WTC11 (cell line): ENCODE measurements at regions not wholly inside any gene's neighbourhood (a gene's known extent, or its start where the extent isn't known, plus 50 kb on each side); places are given as distances from the start of the nearest gene placed in this dataset.

Experiments
- ESRRA ChIP-seq: sonication (generic); formaldehyde crosslinking; IDR thresholded peaks from 2 replicates; pipeline ENCODE4 v1.8.1; 2022; ENCODE audit warnings: mild to moderate bottlenecking, missing genetic modification reagents, borderline replicate concordance
- FOXJ3 ChIP-seq: sonication (generic); formaldehyde crosslinking; IDR thresholded peaks from 2 replicates; pipeline ENCODE4 v1.9.0; 2021; ENCODE audit warnings: missing genetic modification reagents, mild to moderate bottlenecking, borderline replicate concordance
- IRF2 ChIP-seq: sonication (generic); formaldehyde crosslinking; IDR thresholded peaks from 2 replicates; pipeline ENCODE4 v1.8.0; 2022; ENCODE audit warnings: low read depth, missing genetic modification reagents, borderline replicate concordance
- TCF7 ChIP-seq: sonication (generic); formaldehyde crosslinking; IDR thresholded peaks from 2 replicates; pipeline ENCODE4 v1.8.0; 2022; ENCODE audit warnings: mild to moderate bottlenecking, low read depth, missing genetic modification reagents, moderate library complexity
- TF ChIP-seq, protein P1 (sequence below): fragments of 200-600 bp; IDR thresholded peaks from 2 replicates; pipeline ENCODE4 v1.8.0; 2022; ENCODE audit warnings: antibody characterized with exemption
- TF ChIP-seq, protein P2 (sequence below): sonication (generic); formaldehyde crosslinking; IDR thresholded peaks from 2 replicates; pipeline ENCODE4 v1.8.1; 2023; ENCODE audit warnings: mild to moderate bottlenecking, missing genetic modification reagents
- TF ChIP-seq, protein P3 (sequence below): sonication (generic); formaldehyde crosslinking; IDR thresholded peaks from 2 replicates; pipeline ENCODE4 v1.8.1; 2022; ENCODE audit warnings: low read depth, mild to moderate bottlenecking, moderate library complexity, missing genetic modification reagents, borderline replicate concordance
- TF ChIP-seq, protein P4 (sequence below): sonication (generic); formaldehyde crosslinking; IDR thresholded peaks from 2 replicates; pipeline ENCODE4 v1.8.1; 2022; ENCODE audit warnings: mild to moderate bottlenecking, moderate library complexity, missing genetic modification reagents
- TF ChIP-seq, protein P5 (sequence below): sonication (generic); formaldehyde crosslinking; IDR thresholded peaks from 2 replicates; pipeline ENCODE4 v1.8.1; 2022; ENCODE audit warnings: mild to moderate bottlenecking, missing genetic modification reagents, moderate library complexity, borderline replicate concordance
- TF ChIP-seq, protein P6 (sequence below): sonication (generic); formaldehyde crosslinking; conservative IDR thresholded peaks from 2 replicates; pipeline ENCODE4 v1.8.1; 2023; ENCODE audit warnings: mild to moderate bottlenecking, low read depth, missing genetic modification reagents, moderate library complexity
- TF ChIP-seq, protein P7 (sequence below): sonication (generic); formaldehyde crosslinking; IDR thresholded peaks from 2 replicates; pipeline ENCODE4 v1.8.0; 2023; ENCODE audit warnings: missing genetic modification reagents

DNA sequence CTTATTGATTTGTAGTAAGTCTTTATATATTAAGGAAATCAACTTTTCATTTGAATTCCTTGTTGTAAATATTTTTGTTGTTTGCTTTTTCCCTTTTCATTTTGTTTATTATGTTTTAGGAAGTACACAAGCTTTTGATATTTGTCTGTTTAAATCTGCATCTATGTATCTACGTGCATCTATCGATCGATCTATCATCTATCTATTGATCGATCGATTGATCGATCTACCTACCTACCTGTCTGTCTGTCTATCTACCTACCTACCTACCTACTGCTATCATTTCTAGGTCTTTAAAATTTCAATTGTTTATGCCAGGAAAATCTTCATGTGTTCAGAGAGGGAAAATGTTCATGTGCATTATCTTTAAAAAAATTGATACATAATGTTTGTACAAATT lies 216.8 kb upstream of the MTPN start:
- TF ChIP-seq TCF7 (CRISPR knock-in tag) (no peak), FOXJ3 (no peak), ESRRA (CRISPR knock-in tag) (no peak), IRF2 (CRISPR knock-in tag) (no peak)
- TF ChIP-seq, protein P1, sequence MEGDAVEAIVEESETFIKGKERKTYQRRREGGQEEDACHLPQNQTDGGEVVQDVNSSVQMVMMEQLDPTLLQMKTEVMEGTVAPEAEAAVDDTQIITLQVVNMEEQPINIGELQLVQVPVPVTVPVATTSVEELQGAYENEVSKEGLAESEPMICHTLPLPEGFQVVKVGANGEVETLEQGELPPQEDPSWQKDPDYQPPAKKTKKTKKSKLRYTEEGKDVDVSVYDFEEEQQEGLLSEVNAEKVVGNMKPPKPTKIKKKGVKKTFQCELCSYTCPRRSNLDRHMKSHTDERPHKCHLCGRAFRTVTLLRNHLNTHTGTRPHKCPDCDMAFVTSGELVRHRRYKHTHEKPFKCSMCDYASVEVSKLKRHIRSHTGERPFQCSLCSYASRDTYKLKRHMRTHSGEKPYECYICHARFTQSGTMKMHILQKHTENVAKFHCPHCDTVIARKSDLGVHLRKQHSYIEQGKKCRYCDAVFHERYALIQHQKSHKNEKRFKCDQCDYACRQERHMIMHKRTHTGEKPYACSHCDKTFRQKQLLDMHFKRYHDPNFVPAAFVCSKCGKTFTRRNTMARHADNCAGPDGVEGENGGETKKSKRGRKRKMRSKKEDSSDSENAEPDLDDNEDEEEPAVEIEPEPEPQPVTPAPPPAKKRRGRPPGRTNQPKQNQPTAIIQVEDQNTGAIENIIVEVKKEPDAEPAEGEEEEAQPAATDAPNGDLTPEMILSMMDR: no peak
- TF ChIP-seq, protein P2, sequence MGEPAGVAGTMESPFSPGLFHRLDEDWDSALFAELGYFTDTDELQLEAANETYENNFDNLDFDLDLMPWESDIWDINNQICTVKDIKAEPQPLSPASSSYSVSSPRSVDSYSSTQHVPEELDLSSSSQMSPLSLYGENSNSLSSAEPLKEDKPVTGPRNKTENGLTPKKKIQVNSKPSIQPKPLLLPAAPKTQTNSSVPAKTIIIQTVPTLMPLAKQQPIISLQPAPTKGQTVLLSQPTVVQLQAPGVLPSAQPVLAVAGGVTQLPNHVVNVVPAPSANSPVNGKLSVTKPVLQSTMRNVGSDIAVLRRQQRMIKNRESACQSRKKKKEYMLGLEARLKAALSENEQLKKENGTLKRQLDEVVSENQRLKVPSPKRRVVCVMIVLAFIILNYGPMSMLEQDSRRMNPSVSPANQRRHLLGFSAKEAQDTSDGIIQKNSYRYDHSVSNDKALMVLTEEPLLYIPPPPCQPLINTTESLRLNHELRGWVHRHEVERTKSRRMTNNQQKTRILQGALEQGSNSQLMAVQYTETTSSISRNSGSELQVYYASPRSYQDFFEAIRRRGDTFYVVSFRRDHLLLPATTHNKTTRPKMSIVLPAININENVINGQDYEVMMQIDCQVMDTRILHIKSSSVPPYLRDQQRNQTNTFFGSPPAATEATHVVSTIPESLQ: no peak
- TF ChIP-seq, protein P3, sequence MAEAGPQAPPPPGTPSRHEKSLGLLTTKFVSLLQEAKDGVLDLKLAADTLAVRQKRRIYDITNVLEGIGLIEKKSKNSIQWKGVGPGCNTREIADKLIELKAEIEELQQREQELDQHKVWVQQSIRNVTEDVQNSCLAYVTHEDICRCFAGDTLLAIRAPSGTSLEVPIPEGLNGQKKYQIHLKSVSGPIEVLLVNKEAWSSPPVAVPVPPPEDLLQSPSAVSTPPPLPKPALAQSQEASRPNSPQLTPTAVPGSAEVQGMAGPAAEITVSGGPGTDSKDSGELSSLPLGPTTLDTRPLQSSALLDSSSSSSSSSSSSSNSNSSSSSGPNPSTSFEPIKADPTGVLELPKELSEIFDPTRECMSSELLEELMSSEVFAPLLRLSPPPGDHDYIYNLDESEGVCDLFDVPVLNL: no peak
- TF ChIP-seq, protein P4, sequence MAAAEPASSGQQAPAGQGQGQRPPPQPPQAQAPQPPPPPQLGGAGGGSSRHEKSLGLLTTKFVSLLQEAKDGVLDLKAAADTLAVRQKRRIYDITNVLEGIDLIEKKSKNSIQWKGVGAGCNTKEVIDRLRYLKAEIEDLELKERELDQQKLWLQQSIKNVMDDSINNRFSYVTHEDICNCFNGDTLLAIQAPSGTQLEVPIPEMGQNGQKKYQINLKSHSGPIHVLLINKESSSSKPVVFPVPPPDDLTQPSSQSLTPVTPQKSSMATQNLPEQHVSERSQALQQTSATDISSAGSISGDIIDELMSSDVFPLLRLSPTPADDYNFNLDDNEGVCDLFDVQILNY: no peak
- TF ChIP-seq, protein P5, sequence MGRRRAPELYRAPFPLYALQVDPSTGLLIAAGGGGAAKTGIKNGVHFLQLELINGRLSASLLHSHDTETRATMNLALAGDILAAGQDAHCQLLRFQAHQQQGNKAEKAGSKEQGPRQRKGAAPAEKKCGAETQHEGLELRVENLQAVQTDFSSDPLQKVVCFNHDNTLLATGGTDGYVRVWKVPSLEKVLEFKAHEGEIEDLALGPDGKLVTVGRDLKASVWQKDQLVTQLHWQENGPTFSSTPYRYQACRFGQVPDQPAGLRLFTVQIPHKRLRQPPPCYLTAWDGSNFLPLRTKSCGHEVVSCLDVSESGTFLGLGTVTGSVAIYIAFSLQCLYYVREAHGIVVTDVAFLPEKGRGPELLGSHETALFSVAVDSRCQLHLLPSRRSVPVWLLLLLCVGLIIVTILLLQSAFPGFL (CRISPR knock-in tag): no peak
- TF ChIP-seq, protein P6, sequence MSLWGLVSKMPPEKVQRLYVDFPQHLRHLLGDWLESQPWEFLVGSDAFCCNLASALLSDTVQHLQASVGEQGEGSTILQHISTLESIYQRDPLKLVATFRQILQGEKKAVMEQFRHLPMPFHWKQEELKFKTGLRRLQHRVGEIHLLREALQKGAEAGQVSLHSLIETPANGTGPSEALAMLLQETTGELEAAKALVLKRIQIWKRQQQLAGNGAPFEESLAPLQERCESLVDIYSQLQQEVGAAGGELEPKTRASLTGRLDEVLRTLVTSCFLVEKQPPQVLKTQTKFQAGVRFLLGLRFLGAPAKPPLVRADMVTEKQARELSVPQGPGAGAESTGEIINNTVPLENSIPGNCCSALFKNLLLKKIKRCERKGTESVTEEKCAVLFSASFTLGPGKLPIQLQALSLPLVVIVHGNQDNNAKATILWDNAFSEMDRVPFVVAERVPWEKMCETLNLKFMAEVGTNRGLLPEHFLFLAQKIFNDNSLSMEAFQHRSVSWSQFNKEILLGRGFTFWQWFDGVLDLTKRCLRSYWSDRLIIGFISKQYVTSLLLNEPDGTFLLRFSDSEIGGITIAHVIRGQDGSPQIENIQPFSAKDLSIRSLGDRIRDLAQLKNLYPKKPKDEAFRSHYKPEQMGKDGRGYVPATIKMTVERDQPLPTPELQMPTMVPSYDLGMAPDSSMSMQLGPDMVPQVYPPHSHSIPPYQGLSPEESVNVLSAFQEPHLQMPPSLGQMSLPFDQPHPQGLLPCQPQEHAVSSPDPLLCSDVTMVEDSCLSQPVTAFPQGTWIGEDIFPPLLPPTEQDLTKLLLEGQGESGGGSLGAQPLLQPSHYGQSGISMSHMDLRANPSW (CRISPR knock-in tag): no peak
- TF ChIP-seq, protein P7, sequence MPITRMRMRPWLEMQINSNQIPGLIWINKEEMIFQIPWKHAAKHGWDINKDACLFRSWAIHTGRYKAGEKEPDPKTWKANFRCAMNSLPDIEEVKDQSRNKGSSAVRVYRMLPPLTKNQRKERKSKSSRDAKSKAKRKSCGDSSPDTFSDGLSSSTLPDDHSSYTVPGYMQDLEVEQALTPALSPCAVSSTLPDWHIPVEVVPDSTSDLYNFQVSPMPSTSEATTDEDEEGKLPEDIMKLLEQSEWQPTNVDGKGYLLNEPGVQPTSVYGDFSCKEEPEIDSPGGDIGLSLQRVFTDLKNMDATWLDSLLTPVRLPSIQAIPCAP: no peak
